Left ventricle myocardium superior (tissue), 1 donor: ENCODE measurements at regions not wholly inside any gene's neighbourhood (a gene's known extent, or its start where the extent isn't known, plus 50 kb on each side); places are given as distances from the start of the nearest gene placed in this dataset.

Experiments
- ATAC-seq: fragments of 200-7000 bp; cut with Tn5 transposase; one replicate; pipeline ENCODE4 v1.9.1; 2020; ENCODE audit warnings: mild to moderate bottlenecking, moderate library complexity
- DNase-seq: peaks from one replicate; pipeline ENCODE4 v3.0.0-alpha.2; 2020
- intact Hi-C: fragments of 100-400 bp; cut with micrococcal nuclease; formaldehyde crosslinking; loops from one replicate; pipeline ENCODE4 v1.11.0; 2022
- donor health status: DM: no; HTN: yes; CAD: no; lungs with severe emphysema.

- DNase-seq (no peak), ATAC-seq (no peak)
- intact Hi-C loops, result no loop called here
Observed at GRCh38 chr5:166433679-166434078, 1857.8 kb upstream of the WWC1 start.

GRCh38 chr5:166436872-166437271, 1854.6 kb upstream of the WWC1 start:
- ATAC-seq (no peak), DNase-seq (no peak)
- intact Hi-C loops, result no loop called here

- no peak for ATAC-seq
- intact Hi-C loops, result no loop called here
Observed at GRCh38 chr5:166486348-166486747, 1805.1 kb upstream of the WWC1 start.

GRCh38 chr5:166488560-166488959, 1802.9 kb upstream of the WWC1 start:
- DNase-seq (no peak), ATAC-seq (no peak)
- intact Hi-C loops, result no loop called here

More at GRCh38 chr5:166486348-166486747, 1805.1 kb upstream of the WWC1 start:
- DNase-seq, result no peak

- DNase-seq, result no peak
- intact Hi-C loops, result no loop called here
- ATAC-seq, result peak; percentile 54
Observed at GRCh38 chr5:166493040-166493439, 1798.4 kb upstream of the WWC1 start.

- ATAC-seq (peak; percentile 41), DNase-seq (no peak)
- intact Hi-C loops, result no loop called here
Observed at GRCh38 chr5:166493612-166494011, 1797.8 kb upstream of the WWC1 start.

- DNase-seq, result no peak
- ATAC-seq, result no peak
- intact Hi-C loops, result no loop called here
Observed at GRCh38 chr5:166497496-166498104, 1793.8 kb upstream of the WWC1 start.

- intact Hi-C loops, result no loop called here
- no peak for ATAC-seq
- no peak for DNase-seq
Observed at GRCh38 chr5:166499447-166500240, 1791.8 kb upstream of the WWC1 start.

GRCh38 chr5:166503506-166503905, 1787.9 kb upstream of the WWC1 start:
- intact Hi-C loops, result no loop called here
- DNase-seq, result no peak
- ATAC-seq, result no peak

GRCh38 chr5:166505067-166505466, 1786.4 kb upstream of the WWC1 start:
- intact Hi-C loops, result no loop called here
- no peak for ATAC-seq
- peak; percentile 28 for DNase-seq

- ATAC-seq (no peak), DNase-seq (no peak)
- intact Hi-C loops, result no loop called here
Observed at GRCh38 chr5:166505544-166505943, 1785.9 kb upstream of the WWC1 start.

GRCh38 chr5:166507810-166508425, 1783.5 kb upstream of the WWC1 start:
- intact Hi-C loops, result no loop called here
- ATAC-seq, result no peak
- no peak for DNase-seq

GRCh38 chr5:166509085-166509484, 1782.4 kb upstream of the WWC1 start:
- DNase-seq, result no peak
- intact Hi-C loops, result no loop called here
- ATAC-seq, result no peak

- no peak for DNase-seq
- no peak for ATAC-seq
- intact Hi-C loops, result no loop called here
Observed at GRCh38 chr5:166517976-166518375, 1773.5 kb upstream of the WWC1 start.

GRCh38 chr5:166523206-166523605, 1768.2 kb upstream of the WWC1 start:
- no peak for ATAC-seq
- DNase-seq, result no peak
- intact Hi-C loops, result no loop called here

GRCh38 chr5:166529200-166529599, 1762.2 kb upstream of the WWC1 start:
- DNase-seq, result no peak
- ATAC-seq, result no peak
- intact Hi-C loops, result no loop called here

GRCh38 chr5:166532456-166533220, 1758.8 kb upstream of the WWC1 start:
- intact Hi-C loops, result no loop called here
- DNase-seq (no peak), ATAC-seq (no peak)

GRCh38 chr5:166535641-166536040, 1755.8 kb upstream of the WWC1 start:
- intact Hi-C loops, result no loop called here
- DNase-seq (no peak), ATAC-seq (no peak)

- DNase-seq, result no peak
- no peak for ATAC-seq
- intact Hi-C loops, result no loop called here
Observed at GRCh38 chr5:166540156-166540555, 1751.3 kb upstream of the WWC1 start.

GRCh38 chr5:166551384-166551783, 1740.1 kb upstream of the WWC1 start:
- intact Hi-C loops, result no loop called here
- no peak for ATAC-seq
- no peak for DNase-seq
